Hematopoietic multipotent progenitor cell treated with erythropoietin and hydrocortisone succinate and interleukin-3 and kit ligand, for 8 days (in vitro differentiated cells): ENCODE measurements at regions not wholly inside any gene's neighbourhood (a gene's known extent, or its start where the extent isn't known, plus 50 kb on each side); places are given as distances from the start of the nearest gene placed in this dataset.

Experiments used
- DNase-seq: peaks from one replicate; pipeline ENCODE4 v3.0.0-alpha.2; 2015

DNA sequence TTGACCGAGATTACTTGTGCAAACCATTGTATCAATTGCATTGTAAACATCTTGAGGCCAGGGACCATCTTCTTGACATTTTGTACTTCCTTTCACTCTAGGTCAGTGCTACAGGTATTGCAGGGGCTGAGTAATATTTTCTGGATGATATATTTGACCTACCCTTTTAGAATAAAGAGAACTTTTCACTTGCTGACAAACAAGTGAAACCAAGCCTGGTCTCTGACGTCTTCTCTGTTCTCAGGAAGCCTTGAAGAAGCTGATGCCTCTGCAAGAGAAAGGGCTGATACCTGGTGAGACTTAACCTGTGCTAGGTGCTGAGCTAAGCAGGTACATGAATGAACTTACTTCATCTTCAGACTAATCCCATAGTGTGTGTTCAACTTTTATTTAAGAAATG lies 60.5 kb upstream of the GGTLC1 start:
- no peak for DNase-seq

- no peak for DNase-seq
These were observed 59.5 kb upstream of the GGTLC1 start for GRCh38 chr20:24048024-24048611.

DNA sequence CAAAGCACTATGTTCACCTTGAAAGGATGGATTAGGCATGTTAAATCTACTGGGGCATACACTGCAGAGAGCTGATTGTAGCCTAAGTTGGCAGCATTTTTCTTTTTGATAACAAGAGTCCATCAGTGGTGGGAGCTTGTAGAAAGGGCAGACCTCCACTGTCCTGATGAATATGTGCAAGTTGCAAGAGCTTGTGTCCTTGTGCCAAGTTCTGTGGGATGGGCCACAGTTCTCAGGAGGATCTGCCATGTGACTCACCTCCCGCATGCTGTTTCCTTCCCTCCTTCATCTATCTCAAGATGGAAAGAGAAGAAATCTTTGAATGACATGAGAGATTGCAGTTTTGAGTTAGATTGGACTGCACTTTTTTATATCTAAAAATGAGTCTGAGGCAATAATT lies 58.3 kb upstream of the GGTLC1 start:
- no peak for DNase-seq

DNA sequence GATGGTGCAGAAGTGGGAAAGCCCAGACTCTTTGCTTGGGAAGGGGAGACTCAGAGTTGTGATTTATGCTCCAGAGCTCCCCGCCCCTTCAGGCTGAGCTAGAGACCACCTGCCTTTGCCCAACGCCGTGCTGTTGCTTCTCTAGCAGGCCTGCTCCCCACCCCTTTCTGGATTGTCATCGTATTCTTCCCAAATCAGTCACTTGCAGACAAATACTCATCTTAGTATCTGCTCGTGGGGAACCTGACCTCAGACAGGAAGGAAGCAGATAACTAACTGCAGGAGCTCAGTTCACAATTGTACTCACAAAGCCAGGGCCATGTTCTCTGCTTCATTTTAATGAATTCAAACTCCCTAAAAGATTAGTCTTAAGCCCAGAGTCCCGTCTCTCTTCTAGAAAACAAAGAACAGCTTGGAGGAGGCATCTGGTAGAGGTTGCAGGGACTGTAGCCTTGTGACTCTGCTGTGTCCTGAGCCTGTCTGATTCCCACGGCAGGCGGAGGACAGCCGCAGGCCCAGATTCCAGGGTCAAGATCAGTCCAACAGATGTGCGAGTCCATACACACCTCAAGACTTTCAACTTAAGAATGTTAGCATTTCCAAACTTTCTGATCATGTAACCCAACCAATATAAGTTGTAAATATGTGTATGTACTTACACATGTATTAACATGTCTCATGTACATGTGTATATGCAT lies 57.2 kb upstream of the GGTLC1 start:
- no peak for DNase-seq

DNA sequence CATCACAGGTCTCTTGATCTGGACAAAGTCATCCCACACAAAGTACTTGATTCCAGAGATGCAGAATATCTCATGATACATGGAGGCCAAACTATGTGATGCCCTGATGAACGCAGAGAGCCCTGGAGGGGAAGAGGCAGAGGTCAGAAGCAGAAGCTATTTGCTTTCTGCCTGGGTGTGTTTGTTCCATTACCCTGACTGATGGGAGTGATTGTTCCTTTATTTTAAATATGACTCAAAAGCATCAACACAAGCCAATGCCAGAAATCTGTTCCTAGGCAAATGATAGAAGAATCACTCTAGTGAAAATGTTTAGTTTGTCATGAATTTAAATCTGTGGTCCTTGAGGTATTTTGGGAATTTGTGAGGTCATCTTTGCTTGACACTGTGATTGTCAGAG lies 54.7 kb upstream of the GGTLC1 start:
- DNase-seq: no peak

- no peak for DNase-seq
These were observed 54.1 kb upstream of the GGTLC1 start for GRCh38 chr20:24042646-24043045.

GRCh38 chr20:24040896-24041459 lies 52.4 kb upstream of the GGTLC1 start:
- no peak for DNase-seq

DNA sequence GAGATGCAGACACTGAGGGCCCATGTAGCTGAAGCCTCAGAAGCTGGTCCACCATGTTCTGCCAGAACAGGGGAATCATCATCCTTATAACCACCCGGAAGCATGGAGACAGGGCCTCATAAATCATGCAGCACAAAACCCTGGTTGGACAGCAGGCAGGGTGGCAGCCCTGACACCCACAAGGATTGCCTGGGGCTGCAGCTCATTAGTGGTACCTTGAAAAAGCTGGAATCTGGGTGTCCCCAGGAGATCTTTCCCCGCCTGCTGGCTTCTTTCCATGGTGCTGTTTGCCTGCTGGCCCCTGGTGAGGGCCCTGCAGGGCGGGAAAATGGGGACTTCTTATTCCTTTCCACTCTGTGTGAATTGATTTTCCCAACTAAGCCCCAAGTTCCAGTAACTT lies 50.6 kb upstream of the GGTLC1 start:
- DNase-seq: no peak
